GM18502 (cell line): ENCODE measurements at regions not wholly inside any gene's neighbourhood (a gene's known extent, or its start where the extent isn't known, plus 50 kb on each side); places are given as distances from the start of the nearest gene placed in this dataset.

Experiments
- ATAC-seq: cut with Tn5 transposase; IDR thresholded peaks from one replicate; pipeline ENCODE4 v1.9.1; 2021; ENCODE audit warnings: mild to moderate bottlenecking; ENCODE audit not compliant: unreplicated experiment, poor library complexity

- ATAC-seq, result no peak
Measured at GRCh38 chr4:130361616-130362015, 1265.7 kb downstream of the C4orf33 start.

- ATAC-seq, result no peak
Measured at GRCh38 chr4:130368668-130369067, 1272.7 kb downstream of the C4orf33 start.

- ATAC-seq, result no peak
Measured at GRCh38 chr4:130393231-130393630, 1297.3 kb downstream of the C4orf33 start.

- no peak for ATAC-seq
Measured at GRCh38 chr4:130393642-130394041, 1297.7 kb downstream of the C4orf33 start.

GRCh38 chr4:130395871-130396270 is 1299.9 kb downstream of the C4orf33 start:
- ATAC-seq, result no peak

GRCh38 chr4:130403221-130403620 is 1307.3 kb downstream of the C4orf33 start:
- ATAC-seq, result no peak

- no peak for ATAC-seq
Measured at GRCh38 chr4:130416228-130416627, 1320.3 kb downstream of the C4orf33 start.

GRCh38 chr4:130419211-130419975 is 1323.4 kb downstream of the C4orf33 start:
- ATAC-seq, result no peak

- no peak for ATAC-seq
Measured at GRCh38 chr4:130422261-130422660, 1326.3 kb downstream of the C4orf33 start.

GRCh38 chr4:130424211-130424610 is 1328.3 kb downstream of the C4orf33 start:
- no peak for ATAC-seq

GRCh38 chr4:130432289-130432688 is 1336.3 kb downstream of the C4orf33 start:
- no peak for ATAC-seq

GRCh38 chr4:130449741-130450140 is 1353.8 kb downstream of the C4orf33 start:
- ATAC-seq, result no peak

GRCh38 chr4:130468340-130468739 is 1372.4 kb downstream of the C4orf33 start:
- ATAC-seq, result no peak

- ATAC-seq, result no peak
Measured at GRCh38 chr4:130478406-130478805, 1382.5 kb downstream of the C4orf33 start.

GRCh38 chr4:130479020-130479419 is 1383.1 kb downstream of the C4orf33 start:
- no peak for ATAC-seq

- no peak for ATAC-seq
Measured at GRCh38 chr4:130479674-130480073, 1383.7 kb downstream of the C4orf33 start.

GRCh38 chr4:130484826-130485225 is 1388.9 kb downstream of the C4orf33 start:
- ATAC-seq, result no peak

- no peak for ATAC-seq
Measured at GRCh38 chr4:130485371-130485770, 1389.4 kb downstream of the C4orf33 start.

GRCh38 chr4:130486186-130486585 is 1390.2 kb downstream of the C4orf33 start:
- ATAC-seq, result no peak

GRCh38 chr4:130486841-130487240 is 1390.9 kb downstream of the C4orf33 start:
- no peak for ATAC-seq

- no peak for ATAC-seq
Measured at GRCh38 chr4:130510661-130511060, 1414.7 kb downstream of the C4orf33 start.

- ATAC-seq, result no peak
Measured at GRCh38 chr4:130511776-130512175, 1415.8 kb downstream of the C4orf33 start.
